Amygdala (tissue), 56 donors: ENCODE measurements at regions not wholly inside any gene's neighbourhood (a gene's known extent, or its start where the extent isn't known, plus 50 kb on each side); places are given as distances from the start of the nearest gene placed in this dataset.

Experiments used
- DNase-seq, 56 donors: peaks; one replicate each; lab custom pipeline; 2025; lab: John Stamatoyannopoulos, UW

- no peak for DNase-seq
Measured at GRCh38 chr15:61684749-61685467, 375.3 kb downstream of the VPS13C start.

DNA sequence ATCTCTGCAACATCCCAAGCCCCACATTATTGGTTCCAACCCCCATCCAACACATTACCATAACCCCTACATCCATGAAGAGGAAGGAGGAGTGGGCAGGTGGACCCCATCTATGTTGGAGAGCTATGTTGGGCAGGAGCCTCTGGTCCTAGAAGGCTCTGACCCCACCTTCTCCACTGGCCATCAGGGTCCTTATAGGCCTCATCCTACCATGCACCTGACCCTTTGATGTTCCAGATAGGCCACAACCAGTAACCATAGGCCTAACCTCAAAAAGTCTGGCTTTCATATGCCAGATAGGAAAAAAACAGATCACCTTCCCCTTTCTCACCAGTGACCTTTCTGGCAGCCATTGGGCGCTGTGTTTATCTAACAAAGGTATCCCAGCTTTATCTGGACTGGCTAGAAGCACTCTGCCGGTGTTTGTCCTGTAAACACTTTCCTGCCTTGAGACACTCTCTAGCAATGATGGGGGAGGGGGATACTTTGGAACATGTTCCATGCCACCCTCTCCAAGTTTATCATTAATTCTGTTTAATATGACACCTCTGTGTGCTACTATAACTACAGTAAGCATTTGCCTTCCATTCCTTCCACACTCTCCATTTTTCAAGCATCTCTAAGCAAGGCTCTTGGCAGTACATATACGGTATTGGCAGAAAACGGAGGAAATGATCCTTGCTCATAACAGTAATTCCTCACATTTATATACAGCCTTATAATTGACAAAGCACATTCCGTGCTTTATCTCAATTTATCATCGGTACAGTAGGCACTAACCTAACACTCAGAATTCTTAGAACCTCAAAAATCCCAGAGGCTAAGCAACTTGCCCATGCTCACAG, 377.1 kb downstream of the VPS13C start:
- no peak for DNase-seq

DNA sequence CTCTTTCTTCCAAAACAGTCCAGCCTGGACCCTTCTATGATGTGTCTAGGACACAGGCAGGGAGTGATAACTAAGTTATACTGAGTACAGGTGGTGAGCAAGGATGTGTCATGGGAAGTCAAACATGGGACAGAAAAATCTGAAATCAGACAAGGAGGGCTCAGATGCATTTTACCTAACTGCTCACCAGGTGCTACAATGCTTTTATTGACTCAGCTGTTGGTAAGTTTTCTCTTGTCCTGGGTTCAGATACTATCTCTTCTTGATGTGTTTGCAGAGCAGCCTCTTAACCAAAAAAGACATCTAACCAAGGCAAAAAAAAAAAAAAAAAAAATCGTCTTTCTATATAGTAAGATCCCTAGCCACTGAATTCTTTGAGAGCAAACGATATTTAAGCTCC, 378.6 kb downstream of the VPS13C start:
- no peak for DNase-seq

GRCh38 chr15:61681038-61681418, 379.2 kb downstream of the VPS13C start:
- DNase-seq = no peak

DNA sequence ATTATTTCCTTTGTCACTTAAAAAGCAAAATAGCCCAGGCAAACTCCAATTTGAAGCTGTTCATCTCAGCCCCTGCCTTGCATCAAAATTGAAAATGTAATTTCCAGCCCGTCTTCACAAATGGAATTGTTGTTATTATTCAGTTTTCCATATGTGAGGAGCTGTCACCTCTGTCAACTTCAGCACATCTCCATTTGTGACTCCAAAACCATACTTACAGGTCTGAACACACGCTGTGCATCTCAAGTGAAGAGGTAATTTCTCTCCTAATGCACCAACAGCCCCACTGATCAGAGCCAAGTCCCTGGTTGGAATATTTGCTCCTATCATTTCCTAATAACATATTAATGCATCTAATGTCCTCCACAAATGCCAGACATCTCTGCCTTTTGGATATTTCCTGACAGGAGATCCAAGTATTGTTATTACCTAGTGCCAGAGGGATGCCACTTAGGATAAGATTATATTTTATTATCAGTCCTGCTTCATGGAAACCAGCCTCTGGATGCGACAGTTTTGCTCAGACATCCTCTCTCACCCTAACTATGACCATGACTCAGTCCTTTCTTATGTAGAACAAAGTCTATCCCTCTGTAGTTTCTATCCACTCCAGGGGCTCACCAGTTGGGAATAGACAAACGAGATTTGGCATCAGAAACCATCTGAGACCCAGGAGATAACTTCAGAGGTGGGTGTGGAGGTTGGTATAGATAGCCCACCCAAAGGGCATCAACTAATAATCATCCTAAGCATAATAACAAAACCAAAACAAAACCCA, 379.8 kb downstream of the VPS13C start:
- no peak for DNase-seq

DNA sequence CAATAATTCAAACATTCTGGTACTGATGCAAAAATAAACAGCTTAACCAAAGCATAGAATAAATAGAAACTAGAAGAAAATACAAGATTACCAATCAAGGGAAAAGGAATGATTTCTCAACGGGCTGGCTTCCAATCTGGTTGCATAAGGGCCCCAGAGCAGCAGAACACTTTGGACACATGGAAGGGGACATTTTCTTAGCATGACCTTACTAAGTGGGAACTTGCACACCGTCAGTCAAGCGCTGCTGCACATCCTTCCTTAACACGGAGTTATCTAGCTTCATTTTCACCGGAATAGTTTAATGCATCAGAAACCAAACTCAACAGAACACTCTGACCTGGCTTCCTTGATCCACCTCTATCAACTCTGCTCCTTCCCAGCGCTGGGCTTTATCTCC, 388.5 kb downstream of the VPS13C start:
- no peak for DNase-seq

DNA sequence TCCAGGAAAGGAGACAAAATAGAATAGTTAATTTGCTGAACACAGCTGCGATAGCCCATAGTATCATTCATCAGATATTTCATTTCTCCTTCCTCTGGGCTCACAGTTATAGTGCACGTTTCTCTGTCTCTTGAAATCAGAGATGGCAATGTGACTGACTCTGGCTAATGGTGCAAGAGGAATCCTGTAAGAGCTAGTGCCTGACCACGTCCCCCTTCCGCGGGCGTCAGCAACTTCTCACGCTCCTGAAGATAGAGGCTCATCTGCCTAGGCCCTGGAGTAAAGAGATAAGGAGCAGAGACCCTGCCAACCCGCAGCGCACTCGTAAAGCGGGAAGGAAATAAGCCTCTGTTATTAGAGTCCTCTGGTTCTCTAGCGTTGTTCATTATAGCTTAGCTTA, 391.8 kb downstream of the VPS13C start:
- DNase-seq = no peak

DNA sequence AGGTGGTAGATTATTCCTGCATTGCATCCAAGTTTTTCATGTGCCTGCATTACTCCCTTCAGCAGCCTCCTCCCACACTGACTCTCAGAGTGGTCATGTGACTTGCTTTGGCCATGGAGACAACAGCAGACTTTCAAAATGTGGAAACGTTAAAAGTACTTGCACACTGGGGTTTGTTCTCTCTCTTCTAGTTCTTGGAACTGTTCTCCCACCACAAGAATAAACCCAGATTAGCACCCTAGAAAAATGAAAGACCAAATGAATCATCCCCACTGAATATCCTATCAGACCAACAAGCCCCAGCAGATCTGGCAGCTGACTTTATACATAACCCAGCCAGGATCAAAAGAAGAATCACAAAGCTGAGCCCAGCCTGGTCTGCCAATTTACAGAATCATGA, 398.5 kb downstream of the VPS13C start:
- DNase-seq = no peak

- no peak for DNase-seq
Measured at GRCh38 chr15:61660579-61660978, 399.7 kb downstream of the VPS13C start.

DNA sequence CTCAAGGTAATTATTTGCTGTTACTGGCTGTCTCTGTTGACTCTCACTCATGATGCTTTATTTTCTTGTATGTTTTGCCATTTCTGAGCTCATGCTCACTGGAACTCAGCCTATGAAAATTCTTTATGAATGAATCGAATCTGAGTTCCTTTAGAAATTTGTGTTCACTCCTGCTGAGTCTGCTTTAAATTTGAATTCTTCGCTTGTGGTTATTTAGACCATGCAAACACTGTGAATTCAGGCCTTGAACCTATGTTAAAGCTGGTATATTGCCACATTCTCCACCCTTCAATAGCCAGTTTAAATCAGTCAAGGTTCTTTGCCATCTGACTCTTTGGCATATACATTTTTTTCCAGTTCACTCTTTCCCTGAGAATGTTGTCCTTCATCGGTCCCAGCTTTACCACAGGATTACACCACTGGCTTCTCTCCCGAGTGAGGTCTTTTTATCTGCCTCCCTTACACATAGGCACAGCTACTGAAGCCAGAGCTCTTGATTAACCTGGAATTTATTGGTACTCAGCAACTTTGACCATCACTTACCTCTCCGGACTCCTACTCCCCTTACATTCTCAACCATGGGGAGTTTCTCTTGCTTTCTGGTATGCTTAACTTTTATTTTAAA, 400.6 kb downstream of the VPS13C start:
- DNase-seq = no peak

DNA sequence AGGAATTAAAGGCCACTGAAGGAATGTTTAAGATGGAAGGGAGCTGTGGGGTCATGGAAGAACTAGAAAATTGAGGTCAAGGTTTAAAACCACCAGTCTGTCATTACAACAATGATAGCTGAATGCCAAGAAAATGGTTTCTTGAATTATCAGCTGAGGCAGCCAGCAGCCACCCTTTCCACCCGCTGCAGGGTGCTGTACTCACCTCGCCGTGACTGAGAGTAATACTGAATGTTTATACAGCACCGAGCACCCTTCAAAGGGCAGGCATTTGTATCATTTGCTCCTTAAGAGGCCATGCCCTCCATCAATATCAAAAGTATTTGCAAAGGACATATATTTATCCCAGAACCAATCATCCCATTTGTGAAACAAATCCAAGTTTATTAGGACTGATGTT, 402.8 kb downstream of the VPS13C start:
- no peak for DNase-seq

- no peak for DNase-seq
Measured at GRCh38 chr15:61656391-61656790, 403.9 kb downstream of the VPS13C start.

- no peak for DNase-seq
Measured at GRCh38 chr15:61655881-61656280, 404.4 kb downstream of the VPS13C start.

DNA sequence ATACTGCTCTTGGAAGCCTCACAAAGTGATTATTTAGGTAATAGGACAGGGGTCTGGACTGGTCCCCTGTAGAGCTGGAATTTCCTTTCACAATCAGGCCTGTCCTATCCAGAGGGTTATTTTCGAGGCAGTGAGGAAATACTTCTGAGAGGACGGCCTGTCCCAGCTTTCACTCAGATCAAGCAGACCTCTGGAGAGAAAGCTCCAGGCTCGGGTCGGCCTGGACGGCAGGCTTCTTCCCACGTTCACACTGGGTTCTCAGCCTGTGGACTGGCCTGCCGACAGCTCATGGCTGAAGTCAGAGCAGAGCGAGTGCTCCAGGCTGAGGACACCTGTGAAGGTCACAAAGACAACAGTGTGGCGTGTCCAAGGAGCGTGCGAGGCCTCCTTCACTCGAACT, 405.3 kb downstream of the VPS13C start:
- DNase-seq = no peak

GRCh38 chr15:61654002-61654740, 406.1 kb downstream of the VPS13C start:
- DNase-seq = no peak

- DNase-seq = no peak
Measured at GRCh38 chr15:61653110-61653509, 407.1 kb downstream of the VPS13C start.

DNA sequence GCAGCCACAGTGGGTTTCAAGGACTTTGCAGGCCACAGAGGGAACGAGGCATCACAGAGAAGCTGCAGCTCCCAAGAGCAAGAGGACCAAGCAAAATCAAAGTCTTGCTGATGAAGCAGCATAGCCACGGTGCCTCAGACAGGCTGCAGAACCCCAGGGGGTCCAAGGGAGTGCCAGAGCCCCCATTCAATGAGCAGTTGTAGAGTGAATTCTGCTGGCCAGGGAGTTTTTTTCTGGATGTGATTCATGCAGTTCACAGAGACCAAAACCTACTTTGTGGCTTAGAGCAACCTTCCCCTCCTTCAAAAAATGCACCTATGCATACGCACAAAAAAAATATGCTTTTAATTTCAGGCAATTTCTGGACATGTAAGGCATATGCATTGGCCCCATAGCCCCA, 409.0 kb downstream of the VPS13C start:
- DNase-seq = no peak

DNA sequence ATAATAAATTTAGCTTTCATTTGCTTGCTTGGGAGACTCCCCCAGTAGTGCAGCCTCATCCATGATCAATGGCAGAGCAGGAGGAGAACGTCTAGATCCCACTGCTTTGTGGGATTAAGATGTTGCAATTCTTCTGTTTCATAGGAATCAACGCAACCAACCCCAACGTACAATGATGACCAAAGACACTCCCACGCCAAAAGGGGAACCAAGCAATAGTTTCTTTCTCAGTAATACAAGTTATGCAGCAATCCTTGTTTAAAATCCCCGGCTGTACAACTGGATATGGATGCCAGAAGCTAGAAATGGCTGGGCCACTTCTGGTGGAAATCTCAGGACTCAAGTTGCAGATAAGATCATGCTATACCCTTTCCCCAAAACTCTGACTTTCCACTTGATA, 411.2 kb downstream of the VPS13C start:
- DNase-seq = no peak

DNA sequence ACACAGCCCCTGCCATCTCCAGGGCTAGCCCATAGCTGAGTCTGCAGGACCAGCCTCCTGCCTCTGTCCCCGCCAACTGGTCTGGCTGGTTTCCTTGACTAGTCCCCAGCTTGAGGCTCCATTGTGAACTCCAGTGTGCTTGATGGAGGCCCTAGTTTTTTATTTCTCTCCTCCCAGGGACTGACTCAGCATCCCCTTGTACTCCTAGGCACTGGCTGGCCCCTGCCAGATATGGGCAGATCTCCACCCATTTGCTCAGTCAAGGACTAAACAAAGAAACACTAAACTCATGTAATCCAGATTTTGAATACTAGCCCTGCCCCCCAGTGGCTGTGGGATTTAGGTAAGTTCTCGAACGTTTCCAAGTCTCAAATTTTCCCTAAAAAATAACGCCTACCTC, 415.4 kb upstream of the RORA start:
- DNase-seq = no peak

- no peak for DNase-seq
Measured at GRCh38 chr15:61641645-61642044, 412.5 kb upstream of the RORA start.
